Panc1 (cell line): ENCODE measurements at regions not wholly inside any gene's neighbourhood (a gene's known extent, or its start where the extent isn't known, plus 50 kb on each side); places are given as distances from the start of the nearest gene placed in this dataset.

Experiments used
- ATAC-seq: fragments of 200-7000 bp; cut with Tn5 transposase; 2 replicates; pipeline ENCODE4 v1.9.1; 2020; ENCODE audit warnings: mild to moderate bottlenecking, moderate library complexity
- BruUV-seq: library from RNA; stranded (reverse); fragments of 400-500 nt; replicated peaks from 2 replicates; lab custom pipeline; 2021; lab: Mats Ljungman, UMichigan
- CTCF ChIA-PET: fragments of 300-600 bp; sonication (Branson Sonifier 250); formaldehyde crosslinking; loops from one replicate; lab custom pipeline; 2022; ENCODE audit warnings: antibody characterized with exemption; lab: Charles Lee
- POLR2A ChIA-PET: fragments of 300-600 bp; sonication (Branson Sonifier 250); formaldehyde crosslinking; loops from one replicate; lab custom pipeline; 2022; ENCODE audit warnings: antibody characterized with exemption; lab: Charles Lee
- DNase-seq: peaks from one replicate; pipeline ENCODE4 v3.0.0-alpha.2; 2010; ENCODE audit warnings: low read depth, low spot score
- H3K27ac ChIP-seq: 2 replicates; pipeline ENCODE4 v1.5.1; 2011; ENCODE audit warnings: mild to moderate bottlenecking, low read length, inconsistent platforms
- H3K27me3 ChIP-seq: fragments of 200-500 bp; sonication (Bioruptor generic); 2 replicates; pipeline ENCODE4 v1.6.0; 2014; ENCODE audit warnings: low read length, inconsistent platforms; ENCODE audit not compliant: control insufficient read depth, insufficient read depth
- H3K36me3 ChIP-seq: fragments of 200-500 bp; sonication (Bioruptor generic); 2 replicates; pipeline ENCODE4 v1.5.1; 2014; ENCODE audit warnings: inconsistent platforms, mild to moderate bottlenecking, low read length, moderate library complexity; ENCODE audit not compliant: control insufficient read depth, insufficient read depth
- H3K4me1 ChIP-seq: 2 replicates; pipeline ENCODE4 v1.5.1; 2011; ENCODE audit warnings: inconsistent platforms, mild to moderate bottlenecking, low read length, moderate library complexity; ENCODE audit not compliant: control insufficient read depth, insufficient read depth
- H3K4me3 ChIP-seq, 2 experiments: 2 replicates each; pipeline ENCODE4 v1.5.1; 2011 to 2012; ENCODE audit warnings: low read depth in 2 of 2, low read length in 2 of 2, mild to moderate bottlenecking in 2 of 2, inconsistent platforms in 1 of 2, moderate library complexity in 1 of 2
- H3K9me3 ChIP-seq: fragments of 200-500 bp; sonication (Bioruptor generic); 2 replicates; pipeline ENCODE4 v1.5.1; 2014; ENCODE audit warnings: low read depth, mild to moderate bottlenecking, inconsistent platforms, low read length, moderate library complexity; ENCODE audit not compliant: control insufficient read depth, insufficient read depth
- CTCF ChIP-seq: fragments of 450-650 bp; IDR thresholded peaks from 2 replicates; pipeline ENCODE4 v1.5.1; 2017; ENCODE audit warnings: mild to moderate bottlenecking
- POLR2AphosphoS5 ChIP-seq: IDR thresholded peaks from 2 replicates; pipeline ENCODE4 v1.6.1; 2012; ENCODE audit warnings: mild to moderate bottlenecking, low read depth, low read length, moderate library complexity
- REST ChIP-seq, 2 experiments: IDR thresholded peaks; 2 replicates each; pipeline ENCODE4 v1.6.1; 2011 to 2012; ENCODE audit warnings: low read depth in 2 of 2, control low read depth in 1 of 2, low read length in 1 of 2, mild to moderate bottlenecking in 1 of 2, moderate library complexity in 1 of 2; ENCODE audit not compliant: insufficient read depth in 1 of 2
- SIN3A ChIP-seq: IDR thresholded peaks from 2 replicates; pipeline ENCODE4 v1.6.1; 2012; ENCODE audit warnings: low read depth, mild to moderate bottlenecking, low read length, moderate library complexity, borderline replicate concordance; ENCODE audit not compliant: insufficient read depth
- TCF7L2 ChIP-seq: IDR thresholded peaks from 2 replicates; pipeline ENCODE4 v1.6.1; 2011; ENCODE audit warnings: mild to moderate bottlenecking, low read depth, low read length, inconsistent platforms
- in situ Hi-C: cut with HindIII; loops from 2 replicates; pipeline ENCODE4 v1.10.0; 2016; ENCODE audit warnings: low sequenced_read_pairs, low pct_unique_long_range_greater_than_20kb
- intact Hi-C: fragments of 100-400 bp; cut with micrococcal nuclease; formaldehyde crosslinking; loops from one replicate; pipeline ENCODE4 v1.10.0; 2022; ENCODE audit not compliant: unreplicated experiment

- H3K27ac ChIP-seq = no peak overlapping the region
- H3K27me3 ChIP-seq = peaks cover 3% of the 10 kb centered on the region; the same call in 1 of the 2 replicates
- ChIA-PET POLR2A (no interaction called here), CTCF (no interaction called here)
- no peaks in the 10 kb centered on the region for H3K9me3 ChIP-seq
- no TSS peak for BruUV-seq
- TF ChIP-seq SIN3A = no peak
- no peak for TF ChIP-seq CTCF
- no peak for TF ChIP-seq TCF7L2
- TF ChIP-seq POLR2AphosphoS5 = no peak
- TF ChIP-seq REST (IDR thresholded peaks at IDR 0.05; ENCODE audit: insufficient read depth in 1 of 2, low read depth in 2 of 2, low read length in 1 of 2) = no peak
- intact Hi-C loops = no loop called here
- DNase-seq = no peak
- no peaks in the 10 kb centered on the region for H3K4me1 ChIP-seq
- in situ Hi-C loops = no loop called here
- H3K4me3 ChIP-seq = no peak overlapping the region
- no peaks in the 10 kb centered on the region for H3K36me3 ChIP-seq
- no peak for ATAC-seq
Measured at GRCh38 chr5:4907571-4907970, 232.6 kb upstream of the ADAMTS16 start.

GRCh38 chr5:4909086-4909485 is 231.0 kb upstream of the ADAMTS16 start:
- H3K4me1 ChIP-seq = no peaks in the 10 kb centered on the region
- POLR2A ChIA-PET = no interaction called here
- no peak overlapping the region for H3K27ac ChIP-seq
- intact Hi-C loops (no loop called here), in situ Hi-C loops (no loop called here)
- CTCF ChIA-PET = no interaction called here
- no peak for TF ChIP-seq SIN3A
- TF ChIP-seq POLR2AphosphoS5 = no peak
- no peak for TF ChIP-seq REST (IDR thresholded peaks at IDR 0.05; ENCODE audit: insufficient read depth in 1 of 2, low read depth in 2 of 2, low read length in 1 of 2)
- TF ChIP-seq CTCF = no peak
- no peak for ATAC-seq
- H3K36me3 ChIP-seq = no peaks in the 10 kb centered on the region
- H3K27me3 ChIP-seq = no peaks in the 10 kb centered on the region; the same call in 1 of the 2 replicates
- BruUV-seq = no TSS peak
- no peak for DNase-seq
- no peak overlapping the region for H3K4me3 ChIP-seq
- H3K9me3 ChIP-seq = no peaks in the 10 kb centered on the region
